Midbrain (tissue), 1 donor: ENCODE measurements at regions not wholly inside any gene's neighbourhood (a gene's known extent, or its start where the extent isn't known, plus 50 kb on each side); places are given as distances from the start of the nearest gene placed in this dataset.

Experiments used
- DNase-seq: peaks from one replicate; lab custom pipeline; 2025; lab: John Stamatoyannopoulos, UW

DNA sequence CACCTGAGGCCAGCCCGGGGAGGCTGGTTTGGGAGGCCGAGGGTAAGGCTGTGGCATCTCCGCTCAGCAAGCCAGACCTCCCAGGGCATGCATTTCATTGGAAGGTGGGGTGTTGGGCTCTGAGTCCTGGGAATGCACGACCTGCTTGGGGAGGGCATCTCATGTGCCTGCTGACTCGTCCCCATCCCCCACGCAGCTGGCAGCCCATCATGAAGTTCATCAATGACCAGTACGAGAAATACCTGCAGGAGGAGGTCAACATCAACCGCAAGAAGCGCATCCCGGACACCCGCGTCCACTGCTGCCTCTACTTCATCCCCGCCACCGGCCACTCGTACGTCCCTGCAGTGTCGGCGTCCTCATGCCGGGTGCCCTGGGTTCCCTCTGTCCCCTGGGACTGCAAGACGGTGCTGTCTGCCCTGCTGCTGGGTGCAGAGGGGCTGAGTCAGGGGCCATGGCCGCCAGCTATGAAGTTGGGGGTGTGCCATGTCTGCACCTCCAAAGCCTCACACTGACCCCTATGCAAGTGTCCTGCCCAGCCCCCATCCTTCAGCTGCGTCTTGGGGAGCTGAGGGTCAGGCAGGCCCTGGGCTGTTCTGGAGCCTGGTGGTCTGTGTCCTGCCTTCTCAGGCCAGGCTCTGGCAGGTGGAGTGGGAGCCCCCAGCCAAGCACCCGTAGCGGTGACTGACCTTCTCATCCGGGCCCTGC is 347.9 kb downstream of the SEC14L1 start:
- DNase-seq: no peak

DNA sequence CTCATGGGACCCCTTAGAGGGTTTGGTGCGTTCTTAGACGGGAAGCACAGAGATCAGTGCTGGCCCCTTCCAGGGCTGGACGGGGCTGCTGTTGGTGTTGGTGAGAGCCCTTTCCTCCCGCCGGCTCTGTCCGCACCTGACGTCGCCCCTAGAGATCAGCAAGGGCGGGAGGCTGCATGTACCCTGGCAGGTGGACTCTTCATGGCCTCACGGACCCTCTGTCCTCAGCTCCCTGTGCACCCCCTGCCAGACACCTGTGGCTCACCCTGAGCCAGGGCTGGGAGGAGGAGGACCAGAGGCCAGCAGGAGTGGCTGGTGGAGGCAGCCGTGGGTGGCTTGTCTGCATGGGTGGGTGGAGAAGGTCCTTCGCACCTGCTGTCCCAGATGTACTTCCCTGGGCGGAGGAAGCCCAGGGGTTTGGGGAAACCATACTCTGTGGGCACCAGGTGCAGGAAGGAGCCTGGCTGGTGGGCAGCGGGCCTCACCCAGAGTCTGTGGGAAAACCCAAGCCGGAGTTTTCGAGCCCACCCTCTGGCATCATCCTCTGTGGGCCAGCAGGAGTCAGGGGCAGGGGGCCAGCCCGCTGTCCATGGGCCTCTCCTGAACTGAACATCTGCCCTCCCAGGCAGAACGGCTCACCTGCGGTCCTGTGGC is 348.6 kb downstream of the SEC14L1 start:
- no peak for DNase-seq

DNA sequence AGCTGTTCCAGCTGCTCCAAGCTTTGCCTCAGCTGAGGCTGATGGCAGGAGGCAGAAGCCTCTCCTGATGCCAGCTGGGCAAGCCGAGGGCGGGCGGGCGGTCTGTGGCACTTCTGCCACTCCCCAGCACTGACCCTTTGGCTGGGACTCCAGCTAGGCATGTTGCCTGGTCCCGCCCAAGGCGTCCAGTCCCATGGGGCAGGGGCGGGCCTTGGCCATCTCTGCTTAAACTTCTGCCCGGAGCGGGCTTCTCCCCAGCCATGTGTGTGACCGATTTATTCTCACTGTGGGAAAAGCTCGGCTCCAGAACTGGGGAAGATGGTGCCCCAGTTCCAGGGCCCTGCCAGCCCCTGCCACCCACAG is 349.1 kb downstream of the SEC14L1 start:
- DNase-seq: peak; percentile 75

DNA sequence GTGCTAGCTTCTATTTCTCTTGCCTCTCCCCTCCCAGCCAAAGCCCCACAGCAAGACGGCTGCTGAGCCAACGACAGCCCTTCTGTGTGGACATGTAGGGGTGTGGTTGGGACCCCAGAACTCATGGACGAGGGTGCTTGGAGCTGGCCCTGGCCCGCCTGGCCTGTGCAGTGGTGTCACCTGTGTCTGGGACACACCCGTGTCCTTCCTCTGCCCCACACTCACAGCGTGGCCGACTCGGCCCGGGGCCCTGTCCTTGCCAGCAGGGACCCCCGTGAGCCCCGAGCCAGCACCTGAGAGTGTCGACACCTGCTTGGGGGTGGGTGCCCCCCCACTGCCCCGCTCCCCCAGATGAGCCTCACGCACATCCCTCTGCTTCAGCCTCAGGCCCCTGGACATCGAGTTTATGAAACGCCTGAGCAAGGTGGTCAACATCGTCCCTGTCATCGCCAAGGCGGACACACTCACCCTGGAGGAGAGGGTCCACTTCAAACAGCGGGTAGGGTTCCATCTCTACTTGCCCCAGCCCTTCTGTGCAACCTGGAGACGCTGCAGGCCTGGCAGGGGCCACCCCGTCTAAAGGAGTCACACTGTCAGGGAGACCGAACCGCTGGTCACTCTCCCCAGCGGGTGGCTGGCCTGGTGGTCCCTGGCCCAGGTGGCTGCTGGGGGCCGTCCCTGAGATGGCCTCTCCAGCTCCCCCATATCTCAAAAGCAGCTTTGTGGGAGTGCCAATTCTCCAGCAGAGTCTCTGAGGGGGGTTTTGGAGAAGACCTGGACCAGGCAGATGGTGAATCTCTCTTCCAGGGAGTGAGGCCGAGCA is 349.8 kb downstream of the SEC14L1 start:
- DNase-seq: no peak

DNA sequence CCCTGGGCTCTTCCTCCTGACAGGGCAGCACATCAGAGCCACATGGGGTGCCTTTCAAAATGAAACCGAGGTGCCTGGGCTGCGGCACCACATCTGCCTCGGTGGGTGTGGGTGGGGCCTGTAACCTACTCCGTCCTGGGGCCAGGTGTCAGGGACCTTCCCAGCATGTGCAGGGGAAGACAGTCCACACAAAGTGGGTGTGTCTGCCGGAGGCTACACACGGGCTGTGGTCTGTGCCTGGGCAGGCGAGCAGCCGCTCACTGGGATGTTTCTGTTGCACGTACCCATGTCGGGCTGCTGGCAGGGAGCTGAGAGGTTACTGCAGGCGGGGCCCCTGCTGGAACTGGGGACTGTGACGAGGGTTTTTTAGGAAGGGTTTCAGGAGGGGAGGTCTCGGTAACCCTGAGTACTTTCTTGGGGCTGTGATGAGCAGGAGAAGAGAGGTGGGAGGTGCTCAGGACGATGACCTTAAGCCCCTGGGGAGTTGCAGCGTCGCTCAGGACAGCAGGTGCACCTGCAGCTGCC is 351.2 kb downstream of the SEC14L1 start:
- no peak for DNase-seq

DNA sequence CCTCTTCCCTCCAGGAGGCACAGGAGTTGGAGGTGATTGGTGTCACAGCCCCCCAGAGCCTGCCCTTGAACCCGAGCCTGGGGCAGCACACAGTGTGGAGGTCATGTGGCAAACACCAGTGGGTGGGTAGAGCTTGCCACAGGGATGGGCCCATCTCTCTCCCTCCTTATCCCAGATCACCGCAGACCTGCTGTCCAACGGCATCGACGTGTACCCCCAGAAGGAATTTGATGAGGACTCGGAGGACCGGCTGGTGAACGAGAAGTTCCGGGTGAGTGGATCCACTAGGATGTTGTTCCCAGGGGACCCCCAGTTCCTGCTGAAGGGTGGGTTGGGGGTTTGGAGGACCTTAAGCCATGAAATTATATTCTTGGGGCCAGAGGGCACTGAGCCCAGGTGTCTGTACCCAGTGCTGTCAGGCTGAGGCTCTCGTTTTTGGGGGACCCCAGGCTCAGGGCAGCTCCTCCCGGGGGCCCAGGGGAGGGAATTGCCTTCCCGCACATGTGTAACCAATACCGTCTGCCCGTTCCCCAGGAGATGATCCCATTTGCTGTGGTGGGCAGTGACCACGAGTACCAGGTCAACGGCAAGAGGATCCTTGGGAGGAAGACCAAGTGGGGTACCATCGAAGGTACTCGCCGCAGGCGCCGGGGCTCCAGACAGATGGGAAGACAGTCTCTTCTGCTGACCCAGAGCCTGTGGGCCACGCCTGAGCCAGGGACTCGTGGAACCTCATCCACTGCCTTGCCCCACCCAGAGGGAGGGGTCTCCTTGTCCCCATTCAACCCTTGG is 351.9 kb downstream of the SEC14L1 start:
- no peak for DNase-seq

DNA sequence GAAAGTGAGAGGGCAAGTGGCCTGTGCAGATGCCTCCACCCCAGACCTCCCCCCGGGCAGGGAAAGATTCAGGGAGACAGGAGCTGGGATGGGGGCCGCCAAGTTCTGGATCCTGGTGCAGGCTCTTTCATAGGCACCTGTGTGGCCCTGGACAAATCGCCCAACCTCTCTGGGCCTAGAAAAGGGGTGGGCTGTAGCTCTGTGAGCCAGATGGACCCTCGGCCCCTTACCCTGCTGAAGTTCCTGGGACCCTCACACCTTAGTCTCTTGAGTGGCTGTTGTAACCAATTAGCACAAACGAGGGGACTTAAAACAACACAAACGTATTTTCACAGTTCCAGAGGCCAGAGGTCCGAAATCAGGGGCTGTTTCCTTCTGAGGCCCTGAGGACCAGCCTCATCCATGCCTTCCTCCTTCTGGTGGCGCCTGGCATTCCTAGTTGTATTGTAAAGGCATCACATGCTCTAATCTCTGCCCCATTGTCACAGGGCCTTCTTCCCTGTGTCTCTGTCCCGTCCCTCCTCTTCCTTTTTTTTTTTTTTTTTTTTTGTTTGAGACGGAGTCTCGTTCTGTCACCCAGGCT is 352.6 kb downstream of the SEC14L1 start:
- no peak for DNase-seq

DNA sequence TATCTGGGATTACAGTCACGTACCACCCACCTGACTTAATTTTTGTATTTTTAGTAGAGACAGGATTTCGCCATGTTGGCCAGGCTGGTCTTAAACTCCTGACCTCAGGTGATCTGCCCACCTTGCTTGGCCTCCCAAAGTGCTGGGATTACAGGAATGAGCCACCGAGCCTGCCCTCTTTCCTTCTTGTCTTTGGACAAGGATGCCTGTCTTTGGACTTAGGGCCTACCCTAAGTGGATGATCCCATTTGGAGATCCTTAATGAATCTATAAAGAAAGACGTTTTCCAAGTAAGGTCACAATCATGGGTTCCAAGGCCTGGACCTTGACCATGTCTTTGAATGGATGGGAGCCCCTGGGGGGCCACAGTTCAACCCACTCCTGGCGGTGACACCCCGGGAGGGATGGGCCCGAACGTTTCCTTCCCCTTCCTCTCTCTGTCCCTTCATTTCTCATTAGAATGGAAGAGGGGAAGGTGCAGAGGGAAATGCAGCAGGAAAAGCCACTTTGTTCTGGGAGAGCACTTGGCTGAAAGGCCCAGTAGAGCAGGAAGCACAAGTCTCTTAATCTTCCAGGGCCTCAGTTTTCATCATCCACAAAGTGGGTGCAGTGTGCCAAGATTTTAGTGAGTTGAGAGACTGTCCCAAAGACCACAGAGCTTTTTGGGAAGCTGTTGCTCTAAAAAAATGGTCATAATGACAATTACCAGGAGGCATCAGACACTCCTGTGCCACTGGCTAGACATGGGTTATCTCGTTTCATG is 353.3 kb downstream of the SEC14L1 start:
- no peak for DNase-seq

DNA sequence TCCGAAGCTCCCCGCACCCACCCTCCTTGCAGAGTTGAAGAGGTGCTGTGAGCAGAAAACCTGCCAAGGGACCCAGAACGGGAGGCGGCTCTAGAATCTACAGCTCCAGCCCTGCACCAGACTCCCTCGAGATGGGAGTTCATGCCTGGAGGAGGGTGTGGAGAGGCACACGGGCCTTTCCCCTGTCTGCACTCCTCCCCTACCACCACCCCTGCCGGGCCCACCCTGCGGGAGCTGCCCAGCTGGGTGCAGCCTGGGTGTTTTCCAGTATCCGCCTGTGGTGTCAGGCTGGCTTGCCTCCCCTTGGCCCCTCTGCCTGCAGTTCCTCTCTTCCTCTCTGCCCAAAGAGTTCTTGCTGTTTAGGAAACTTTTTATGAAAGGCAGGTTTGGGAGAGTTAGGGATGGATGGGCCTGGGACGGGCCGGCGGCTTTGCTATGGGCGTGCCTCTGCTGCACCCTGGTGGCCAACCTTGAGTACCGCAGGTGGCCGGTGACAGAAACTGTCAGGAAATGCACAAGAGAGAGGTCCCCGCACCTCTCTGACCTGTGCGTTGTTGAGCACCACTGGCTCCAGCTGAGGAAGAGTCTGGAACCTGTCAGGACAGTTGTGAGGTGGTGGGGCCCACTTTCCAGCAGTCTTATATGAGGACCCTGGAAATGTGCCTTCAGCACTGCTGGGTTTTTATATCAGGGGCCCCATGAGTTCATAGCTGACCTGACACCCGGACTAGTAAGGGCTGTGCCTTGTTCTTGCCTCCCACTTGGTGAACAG is 354.1 kb downstream of the SEC14L1 start:
- peak; percentile 74 for DNase-seq

DNA sequence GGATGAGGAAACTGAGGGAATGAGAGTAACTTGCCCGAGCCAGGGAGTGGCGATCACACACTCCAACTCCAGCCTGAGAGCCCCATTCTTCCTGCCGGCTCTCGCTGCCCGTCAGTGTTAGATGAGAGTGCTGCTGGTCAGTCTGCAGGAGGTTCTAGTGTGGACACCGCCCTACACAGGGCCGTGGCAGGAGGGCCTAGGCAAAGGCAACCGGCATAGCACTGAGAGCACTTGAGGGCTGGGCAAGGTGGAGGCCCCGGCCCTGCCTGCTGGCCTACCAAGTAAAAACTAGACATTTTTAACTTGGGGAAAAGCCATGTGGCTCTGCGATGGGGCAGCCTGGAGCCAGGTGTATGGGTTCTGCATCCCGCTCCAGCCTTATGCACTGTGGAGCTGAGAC is 354.8 kb downstream of the SEC14L1 start:
- DNase-seq: no peak

DNA sequence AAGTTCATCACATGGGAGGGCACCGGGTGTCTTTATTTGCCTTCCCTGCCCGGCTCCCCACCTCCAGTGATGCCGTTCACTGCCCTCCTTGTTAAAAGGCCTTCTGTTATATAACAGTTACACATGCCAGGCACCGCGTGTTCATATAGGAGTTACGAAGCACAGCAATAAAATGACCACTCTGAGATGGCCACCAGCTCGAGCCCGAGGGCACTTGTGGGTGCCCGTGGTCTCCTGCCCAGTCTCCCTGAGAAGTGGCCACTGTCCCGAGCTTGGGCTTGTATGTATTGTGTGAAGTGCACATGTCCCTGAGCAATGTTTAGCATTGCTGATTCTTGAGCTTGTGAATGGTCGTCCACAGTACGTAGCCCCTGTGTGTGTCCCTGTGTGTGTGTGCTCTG is 355.6 kb downstream of the SEC14L1 start:
- DNase-seq: no peak

DNA sequence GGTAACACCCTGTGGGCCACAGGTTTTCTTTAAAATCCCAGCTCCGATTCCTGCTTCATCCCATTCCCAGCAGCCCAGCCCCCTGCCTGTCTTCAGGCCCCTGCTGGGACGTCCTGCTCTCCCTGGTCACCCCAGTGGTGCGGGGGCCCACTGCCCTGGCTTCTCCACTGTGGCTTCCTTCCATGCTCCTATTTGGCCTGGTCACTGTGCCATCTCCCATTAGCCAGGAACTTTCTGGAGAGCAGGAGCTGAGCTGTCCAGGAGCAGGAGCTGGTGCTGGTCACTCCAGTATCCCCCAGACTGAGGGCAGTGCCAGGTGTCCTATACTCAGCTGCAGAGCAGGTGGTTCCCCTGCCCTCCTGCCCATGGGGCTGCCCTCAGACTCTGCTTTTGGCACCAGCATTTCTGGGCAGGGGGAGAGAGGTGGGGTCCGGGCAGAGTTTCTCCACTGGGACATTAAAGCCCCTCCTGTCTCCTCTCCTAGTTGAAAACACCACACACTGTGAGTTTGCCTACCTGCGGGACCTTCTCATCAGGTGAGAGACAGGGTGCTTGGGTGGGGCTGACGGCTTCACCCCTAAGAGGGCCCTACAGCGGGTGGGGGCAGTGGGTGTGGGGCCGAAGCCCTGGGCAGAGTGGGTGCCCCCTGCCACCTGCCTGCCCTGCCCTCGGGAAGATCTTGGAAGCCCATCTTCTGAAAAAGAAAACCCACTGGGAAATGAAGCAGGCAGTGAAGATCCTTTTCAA is 356.2 kb downstream of the SEC14L1 start:
- no peak for DNase-seq

DNA sequence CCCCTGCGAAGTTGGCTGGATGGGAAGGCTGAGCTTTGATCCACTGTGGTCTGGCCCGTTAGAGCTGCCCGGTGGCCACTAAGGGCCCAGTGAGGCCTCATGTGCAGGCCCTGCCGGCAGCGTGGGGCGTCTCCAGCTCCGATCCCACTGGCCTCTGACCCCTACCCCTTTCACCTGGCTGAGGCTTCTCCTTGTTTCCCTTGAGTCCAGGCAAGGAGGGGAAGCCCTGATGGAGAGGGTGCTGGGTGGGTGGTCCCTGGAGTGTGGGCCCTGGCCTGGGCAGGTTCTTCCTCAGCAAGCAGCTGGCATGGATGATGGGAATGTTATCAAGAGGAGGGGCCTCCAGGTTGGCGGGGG is 356.8 kb downstream of the SEC14L1 start:
- DNase-seq: no peak

DNA sequence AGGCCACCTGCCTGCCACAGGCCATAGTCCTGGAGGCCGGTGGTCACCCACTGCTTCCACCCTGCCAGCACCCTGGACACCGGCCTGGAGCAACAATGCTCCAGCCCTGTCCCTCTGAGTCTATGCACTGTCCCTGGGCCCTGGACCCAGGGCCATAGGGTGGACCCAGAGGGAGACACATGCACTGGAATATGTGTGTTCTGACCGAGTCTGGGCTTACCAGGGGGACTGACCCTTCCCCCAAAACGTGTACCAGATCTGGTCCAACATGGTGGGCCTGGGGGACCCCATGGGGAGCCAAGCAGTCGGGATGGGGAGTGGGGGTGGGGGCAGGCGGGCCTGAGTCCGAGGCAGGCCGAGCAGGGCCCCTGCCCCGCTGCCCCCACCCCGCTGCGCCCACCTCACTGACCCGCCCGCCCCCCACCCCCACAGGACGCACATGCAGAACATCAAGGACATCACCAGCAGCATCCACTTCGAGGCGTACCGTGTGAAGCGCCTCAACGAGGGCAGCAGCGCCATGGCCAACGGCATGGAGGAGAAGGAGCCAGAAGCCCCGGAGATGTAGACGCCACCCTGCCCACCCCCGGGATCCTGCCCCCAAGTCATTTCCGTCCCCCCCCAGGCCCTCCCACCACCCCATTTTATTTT is 357.4 kb downstream of the SEC14L1 start:
- DNase-seq: no peak

DNA sequence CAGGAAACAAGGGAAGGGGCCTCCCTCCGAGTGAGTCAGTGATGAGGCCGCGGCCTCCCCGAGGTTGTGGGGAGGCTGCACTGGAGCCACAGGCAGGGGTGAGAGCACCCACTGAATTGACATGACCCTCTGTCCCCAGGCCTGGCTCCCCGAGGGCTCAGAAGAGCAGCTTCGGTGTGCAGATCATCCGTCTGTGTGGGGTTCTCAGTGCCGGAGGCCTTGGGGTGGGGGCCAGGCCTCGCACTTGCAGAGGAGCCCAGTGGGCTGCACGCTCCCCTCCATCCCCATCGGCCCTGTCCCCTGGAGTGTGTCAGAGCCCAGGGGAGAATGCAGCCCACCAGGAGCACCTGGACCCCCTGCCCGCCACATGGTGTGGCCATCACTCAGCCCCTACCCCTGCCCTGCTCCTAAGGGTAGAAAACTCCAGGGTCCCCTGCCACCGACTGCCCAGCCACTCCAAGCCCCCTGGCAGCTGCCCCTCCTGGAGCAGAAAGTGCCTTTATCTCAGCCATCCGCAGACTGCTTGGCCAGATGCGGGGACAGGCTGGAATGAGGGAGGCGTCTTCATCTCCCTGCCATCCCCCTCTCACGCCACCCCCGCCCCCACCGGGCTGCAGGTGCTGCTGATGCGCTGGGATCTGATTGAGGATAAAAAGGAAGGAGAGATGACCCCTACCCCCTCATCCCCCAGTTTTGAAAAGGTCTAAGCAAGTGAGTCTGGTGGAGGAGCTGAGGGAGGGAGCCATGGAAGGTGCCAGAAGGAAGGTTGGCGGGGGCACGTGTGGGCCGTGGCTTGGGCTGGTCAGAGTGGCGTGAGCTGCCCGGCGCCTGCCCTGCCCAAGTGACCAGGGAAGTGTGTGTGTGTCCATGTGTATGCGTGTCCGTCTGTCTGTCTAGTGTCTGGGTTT is 358.3 kb downstream of the SEC14L1 start:
- no peak for DNase-seq

DNA sequence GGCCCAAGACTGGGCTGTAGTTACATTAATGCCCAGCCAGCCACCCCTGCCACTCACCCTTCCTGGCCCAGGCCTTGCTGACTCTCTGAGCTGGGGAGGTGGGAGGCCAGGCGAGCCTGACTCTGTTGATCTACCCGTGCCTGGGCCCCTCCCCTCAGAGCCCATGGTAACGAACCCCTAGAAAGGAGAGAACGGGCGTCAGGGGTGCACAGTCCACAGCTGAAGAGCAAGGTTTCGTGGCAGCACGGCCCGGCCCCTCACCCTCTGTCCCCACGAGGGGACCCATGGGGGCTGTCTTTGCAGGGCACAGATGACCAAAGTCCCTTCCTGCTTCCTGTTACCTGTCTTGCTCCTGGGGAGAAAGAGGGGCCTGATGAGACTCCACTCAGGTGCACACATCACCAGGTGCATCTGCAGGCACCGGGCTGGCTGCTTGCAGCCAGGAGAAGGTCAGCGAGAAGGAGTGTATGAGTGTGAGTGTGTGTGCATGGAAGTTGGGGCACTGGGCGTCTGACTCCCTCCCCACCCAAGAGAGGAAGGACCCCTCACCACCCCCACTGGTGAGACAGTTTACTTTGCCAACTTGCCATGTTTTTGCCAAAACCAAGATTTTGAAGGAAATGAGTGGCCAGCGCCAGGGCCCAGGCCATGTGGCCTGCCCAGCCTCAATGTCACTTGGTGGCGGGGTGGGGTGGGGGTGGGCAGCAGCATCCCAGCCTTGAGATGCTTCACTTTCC is 359.1 kb downstream of the SEC14L1 start:
- no peak for DNase-seq

DNA sequence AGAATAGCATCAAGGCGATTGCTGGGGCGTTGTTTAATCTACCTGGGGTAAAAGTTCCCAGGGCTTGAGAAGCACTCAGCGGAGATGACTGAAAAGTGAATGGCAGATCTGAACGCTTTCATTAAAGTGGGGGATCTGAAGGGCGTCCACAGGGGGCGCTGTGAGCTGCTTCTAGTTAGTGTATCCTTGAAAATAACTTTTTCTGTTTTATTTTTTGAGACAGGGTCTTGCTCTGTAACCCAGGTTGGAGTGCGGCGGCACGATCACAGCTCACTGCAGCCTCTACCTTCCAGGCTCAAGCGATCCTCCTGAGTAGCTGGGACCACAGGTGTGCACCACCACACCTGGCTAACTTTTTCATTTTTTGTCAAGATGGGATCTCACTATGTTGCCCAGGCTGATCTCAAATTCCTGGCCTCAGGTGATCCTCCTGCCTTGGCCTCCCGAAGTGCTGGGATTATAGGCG is 360.4 kb downstream of the SEC14L1 start:
- DNase-seq: no peak
